GM23248 (cell line): ENCODE measurements at regions not wholly inside any gene's neighbourhood (a gene's known extent, or its start where the extent isn't known, plus 50 kb on each side); places are given as distances from the start of the nearest gene placed in this dataset.

Experiments used
- EZH2 ChIP-seq: fragments of 200-600 bp; sonication (generic); IDR thresholded peaks from 2 replicates; pipeline ENCODE4 v1.6.1; 2018; ENCODE audit warnings: antibody characterized with exemption, mild to moderate bottlenecking; ENCODE audit not compliant: insufficient read depth, poor library complexity, severe bottlenecking
- EZH2phosphoT487 ChIP-seq: fragments of 200-600 bp; sonication (generic); IDR thresholded peaks from 2 replicates; pipeline ENCODE4 v1.6.1; 2018; ENCODE audit warnings: antibody characterized with exemption, moderate library complexity, mild to moderate bottlenecking, low read depth; ENCODE audit not compliant: insufficient read depth

DNA sequence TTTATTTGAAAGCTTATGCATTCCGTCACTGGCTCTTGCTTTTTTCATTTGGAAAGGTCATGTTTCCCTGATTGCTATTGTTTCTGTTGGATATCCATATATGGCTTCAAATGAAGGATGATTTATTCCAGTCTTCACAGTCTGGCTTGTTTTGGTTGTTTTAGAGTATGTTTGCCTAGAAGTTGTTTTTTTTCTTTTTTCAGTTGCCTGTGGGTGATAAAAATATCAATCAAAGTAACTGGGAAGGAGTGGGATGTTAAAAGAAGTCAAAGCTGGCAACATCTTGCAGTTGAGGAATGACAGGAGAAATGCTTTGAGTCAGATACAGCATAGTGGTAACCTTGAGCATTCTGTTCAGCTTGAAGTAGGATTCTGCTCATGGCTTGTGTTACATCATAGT, 610.5 kb downstream of the PLOD2 start:
- TF ChIP-seq EZH2phosphoT487 (no peak), EZH2 (no peak)
